ENCODE measurements at regions not wholly inside any gene's neighbourhood (a gene's known extent, or its start where the extent isn't known, plus 50 kb on each side); places are given as distances from the start of the nearest gene placed in this dataset.

DNA sequence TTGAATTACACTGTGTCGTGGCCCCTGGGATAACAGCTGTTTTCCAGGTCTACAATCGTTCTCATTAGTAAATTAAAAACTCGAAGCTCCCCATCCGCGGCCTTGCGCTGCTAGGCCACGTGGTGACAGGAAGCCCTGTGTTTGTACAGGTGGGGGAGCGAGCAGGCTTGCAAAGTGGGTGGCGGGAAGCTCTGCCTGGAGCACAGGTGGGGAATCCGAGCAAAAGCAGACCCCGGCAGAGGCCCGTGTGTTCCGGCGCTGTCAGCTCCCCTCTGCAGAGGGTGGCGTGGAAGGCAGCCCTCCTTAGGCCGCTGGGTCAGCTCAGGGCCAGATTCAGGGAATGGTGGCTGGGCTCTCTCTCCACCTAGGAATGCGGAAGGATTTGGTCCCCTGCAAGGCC is 59.5 kb upstream of the ERCC6L2 start:
- CTCF ChIA-PET = interaction anchor here (0.5 to 0.7 kb wide), 2 partner anchors 417 to 1376 kb away, joined by 3 read pairs; no protein-coding TSS in a partner anchor
- POLR2A ChIA-PET (ENCODE audit: low non-redundant PET) = no interaction called here
- TF ChIP-seq, protein P1, sequence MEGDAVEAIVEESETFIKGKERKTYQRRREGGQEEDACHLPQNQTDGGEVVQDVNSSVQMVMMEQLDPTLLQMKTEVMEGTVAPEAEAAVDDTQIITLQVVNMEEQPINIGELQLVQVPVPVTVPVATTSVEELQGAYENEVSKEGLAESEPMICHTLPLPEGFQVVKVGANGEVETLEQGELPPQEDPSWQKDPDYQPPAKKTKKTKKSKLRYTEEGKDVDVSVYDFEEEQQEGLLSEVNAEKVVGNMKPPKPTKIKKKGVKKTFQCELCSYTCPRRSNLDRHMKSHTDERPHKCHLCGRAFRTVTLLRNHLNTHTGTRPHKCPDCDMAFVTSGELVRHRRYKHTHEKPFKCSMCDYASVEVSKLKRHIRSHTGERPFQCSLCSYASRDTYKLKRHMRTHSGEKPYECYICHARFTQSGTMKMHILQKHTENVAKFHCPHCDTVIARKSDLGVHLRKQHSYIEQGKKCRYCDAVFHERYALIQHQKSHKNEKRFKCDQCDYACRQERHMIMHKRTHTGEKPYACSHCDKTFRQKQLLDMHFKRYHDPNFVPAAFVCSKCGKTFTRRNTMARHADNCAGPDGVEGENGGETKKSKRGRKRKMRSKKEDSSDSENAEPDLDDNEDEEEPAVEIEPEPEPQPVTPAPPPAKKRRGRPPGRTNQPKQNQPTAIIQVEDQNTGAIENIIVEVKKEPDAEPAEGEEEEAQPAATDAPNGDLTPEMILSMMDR (conservative IDR thresholded peaks at IDR 0.05; ENCODE audit: low read depth) = no peak

DNA sequence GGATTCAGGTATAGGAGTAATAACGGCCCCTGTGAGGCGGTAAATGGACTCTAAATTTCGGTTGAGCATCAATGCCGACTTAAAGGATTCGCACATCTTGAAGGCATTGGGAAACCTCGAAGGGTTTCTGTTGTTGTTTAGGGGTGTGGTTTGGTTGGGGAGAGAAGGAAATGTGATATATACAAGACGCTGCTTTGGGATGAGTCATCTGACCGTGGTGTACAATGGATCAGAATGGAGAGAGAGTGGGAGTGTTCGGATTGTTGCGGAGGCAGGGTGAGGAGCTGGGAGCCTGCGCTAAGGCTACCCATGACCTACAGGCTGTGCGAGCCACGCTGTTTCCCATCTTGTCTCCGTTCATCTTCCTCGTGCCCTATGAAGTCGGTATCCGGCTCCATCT is 60.4 kb upstream of the ERCC6L2 start:
- TF ChIP-seq, protein P1 (conservative IDR thresholded peaks at IDR 0.05; ENCODE audit: low read depth) = no peak
- CTCF ChIA-PET = interaction anchor here (0.5 kb wide), 1 partner anchor 689 kb away, joined by 3 read pairs; no protein-coding TSS in a partner anchor
- POLR2A ChIA-PET (ENCODE audit: low non-redundant PET) = no interaction called here
- DNase-seq (ENCODE audit: low spot score) = peak; percentile 63
- H3K27ac ChIP-seq = no peak overlapping the region

More for the DNA sequence above, 59.5 kb upstream of the ERCC6L2 start:
- H3K27ac ChIP-seq = peak overlapping the region; percentile 33; the same call in 1 of the 2 replicates
- no peak for DNase-seq (ENCODE audit: low spot score)

DNA sequence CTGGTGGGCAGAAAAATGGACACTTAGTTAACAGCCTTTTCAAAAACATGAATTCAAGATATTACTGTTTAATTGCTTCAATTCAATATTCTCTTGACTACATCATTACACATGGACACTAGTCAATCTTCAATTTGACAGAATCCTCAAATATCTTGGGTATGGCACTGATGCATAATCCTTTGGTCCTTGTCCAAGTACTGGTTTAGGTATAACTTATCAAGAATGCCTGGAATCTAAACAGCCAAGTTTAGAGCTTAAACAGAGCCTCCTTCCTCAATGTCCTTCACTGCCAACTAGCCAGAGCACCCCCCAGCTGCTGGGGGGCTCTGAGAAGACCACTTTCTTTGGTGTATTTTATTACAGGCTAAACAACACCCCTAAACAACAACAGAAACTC is 61.6 kb upstream of the ERCC6L2 start:
- ChIA-PET POLR2A (ENCODE audit: low non-redundant PET) (no interaction called here), CTCF (interaction anchor here (0.6 to 0.8 kb wide), 4 partner anchors 10 to 937 kb away, joined by 3 to 5 read pairs (median 4); no protein-coding TSS in a partner anchor)
- no peak overlapping the region for H3K27ac ChIP-seq
- DNase-seq (ENCODE audit: low spot score) = no peak
- TF ChIP-seq, protein P1 (conservative IDR thresholded peaks at IDR 0.05; ENCODE audit: low read depth) = no peak

DNA sequence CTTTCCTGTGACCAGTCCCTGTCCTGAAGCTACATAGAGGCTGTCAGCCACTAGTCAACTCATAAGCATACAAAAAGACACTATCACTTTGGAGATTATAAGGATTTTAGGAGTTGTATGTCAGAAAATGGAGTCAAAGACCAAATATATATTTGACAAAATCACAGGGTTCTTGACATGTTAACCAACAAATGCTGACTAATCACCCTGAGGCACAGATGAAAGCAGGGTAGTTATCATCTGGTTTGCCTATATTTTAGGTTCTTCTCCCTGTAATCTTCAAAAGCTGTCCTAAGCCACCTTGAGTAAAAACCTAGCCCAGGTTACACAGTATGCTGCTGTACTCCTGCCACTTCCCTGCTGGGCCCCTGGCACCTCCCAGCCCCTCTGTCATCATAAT is 64.7 kb upstream of the ERCC6L2 start:
- POLR2A ChIA-PET (ENCODE audit: low non-redundant PET) = no interaction called here

GRCh38 chr9:95810133-95810532 is 65.4 kb upstream of the ERCC6L2 start:
- ChIA-PET CTCF (interaction anchor here (0.6 to 1.2 kb wide), 3 partner anchors 39 to 90 kb away, joined by 3 to 6 read pairs (median 5); no protein-coding TSS in a partner anchor), POLR2A (ENCODE audit: low non-redundant PET) (no interaction called here)
- no peak for DNase-seq (ENCODE audit: low spot score)
- no peak overlapping the region for H3K27ac ChIP-seq
- TF ChIP-seq, protein P1 (conservative IDR thresholded peaks at IDR 0.05; ENCODE audit: low read depth) = no peak

More for the DNA sequence above, 64.7 kb upstream of the ERCC6L2 start:
- CTCF ChIA-PET = no interaction called here
- no peak overlapping the region for H3K27ac ChIP-seq
- TF ChIP-seq, protein P1 (conservative IDR thresholded peaks at IDR 0.05; ENCODE audit: low read depth) = no peak
- no peak for DNase-seq (ENCODE audit: low spot score)

DNA sequence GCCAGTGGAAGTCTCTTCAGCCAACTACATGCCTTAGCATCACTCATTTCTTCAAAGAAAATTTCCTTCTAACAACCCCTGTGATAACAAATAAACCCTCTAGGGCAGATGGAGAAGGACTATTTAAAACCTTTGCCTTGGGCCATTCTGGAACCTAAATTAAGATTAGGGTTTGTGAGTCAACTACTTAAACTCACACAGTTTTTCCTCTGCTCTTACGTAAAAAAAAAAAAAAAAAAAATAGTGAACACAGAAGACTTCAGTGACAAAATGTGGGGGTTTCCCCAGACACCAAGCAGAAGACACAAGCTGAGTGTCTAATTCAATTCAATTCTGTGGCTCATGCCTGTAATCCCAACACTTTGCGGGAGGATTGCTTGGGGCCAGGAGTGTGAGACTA is 65.8 kb upstream of the ERCC6L2 start:
- TF ChIP-seq, protein P1 (conservative IDR thresholded peaks at IDR 0.05; ENCODE audit: low read depth) = no peak
- no peak for DNase-seq (ENCODE audit: low spot score)
- POLR2A ChIA-PET (ENCODE audit: low non-redundant PET) = no interaction called here
- no peak overlapping the region for H3K27ac ChIP-seq
- CTCF ChIA-PET = interaction anchor here (0.6 to 1.2 kb wide), 3 partner anchors 39 to 91 kb away, joined by 3 to 6 read pairs (median 5); no protein-coding TSS in a partner anchor

Data from RWPE1 (cell line).